ENCODE measurements at regions not wholly inside any gene's neighbourhood (a gene's known extent, or its start where the extent isn't known, plus 50 kb on each side); places are given as distances from the start of the nearest gene placed in this dataset.

GRCh38 chr2:8101614-8102277 is 580.1 kb upstream of the ID2 start:
- no peaks in the 10 kb centered on the region for H3K27me3 ChIP-seq (ENCODE audit: control insufficient read depth in 4 of 4, insufficient read depth in 4 of 4, low read length in 3 of 4)
- H3K4me3 ChIP-seq (ENCODE audit: low read depth in 1 of 3, low read length in 3 of 3) = no peak overlapping the region
- no peaks in the 10 kb centered on the region for H3K36me3 ChIP-seq (ENCODE audit: control insufficient read depth in 4 of 4, insufficient read depth in 3 of 4, low read depth in 1 of 4, low read length in 3 of 4)
- H3K4me1 ChIP-seq (ENCODE audit: control insufficient read depth in 4 of 4, insufficient read depth in 4 of 4, low read length in 3 of 4) = peaks cover 0 to 15% (median 8%) of the 10 kb centered on the region in 4 donors
- H3K9ac ChIP-seq (ENCODE audit: low read depth in 1 of 2, low read length in 2 of 2) = no peak overlapping the region
- H3K9me3 ChIP-seq (ENCODE audit: control insufficient read depth in 4 of 4, low read length in 3 of 4) = no peaks in the 10 kb centered on the region
- TF ChIP-seq RAD21 (IDR thresholded peaks at IDR 0.05) (no peak), TAF1 (conservative IDR thresholded peaks at IDR 0.05) (no peak), REST (IDR thresholded peaks at IDR 0.05) (no peak), JUND (IDR thresholded peaks at IDR 0.05) (no peak), ZBTB33 (IDR thresholded peaks at IDR 0.05) (no peak), YY1 (IDR thresholded peaks at IDR 0.05) (peak; percentile 32), EGR1 (IDR thresholded peaks at IDR 0.05; ENCODE audit: low read depth in 2 of 2) (no peak)
- TF ChIP-seq, protein P1, sequence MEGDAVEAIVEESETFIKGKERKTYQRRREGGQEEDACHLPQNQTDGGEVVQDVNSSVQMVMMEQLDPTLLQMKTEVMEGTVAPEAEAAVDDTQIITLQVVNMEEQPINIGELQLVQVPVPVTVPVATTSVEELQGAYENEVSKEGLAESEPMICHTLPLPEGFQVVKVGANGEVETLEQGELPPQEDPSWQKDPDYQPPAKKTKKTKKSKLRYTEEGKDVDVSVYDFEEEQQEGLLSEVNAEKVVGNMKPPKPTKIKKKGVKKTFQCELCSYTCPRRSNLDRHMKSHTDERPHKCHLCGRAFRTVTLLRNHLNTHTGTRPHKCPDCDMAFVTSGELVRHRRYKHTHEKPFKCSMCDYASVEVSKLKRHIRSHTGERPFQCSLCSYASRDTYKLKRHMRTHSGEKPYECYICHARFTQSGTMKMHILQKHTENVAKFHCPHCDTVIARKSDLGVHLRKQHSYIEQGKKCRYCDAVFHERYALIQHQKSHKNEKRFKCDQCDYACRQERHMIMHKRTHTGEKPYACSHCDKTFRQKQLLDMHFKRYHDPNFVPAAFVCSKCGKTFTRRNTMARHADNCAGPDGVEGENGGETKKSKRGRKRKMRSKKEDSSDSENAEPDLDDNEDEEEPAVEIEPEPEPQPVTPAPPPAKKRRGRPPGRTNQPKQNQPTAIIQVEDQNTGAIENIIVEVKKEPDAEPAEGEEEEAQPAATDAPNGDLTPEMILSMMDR (IDR thresholded peaks at IDR 0.05; ENCODE audit: low read depth, low read length, missing input control) = no peak
- no peak for DNase-seq (ENCODE audit: low spot score)
- whole genome bisulfite sequencing = 95% methylated on average over 2 of the region's 2 CpGs
- no peak overlapping the region for H3K27ac ChIP-seq (ENCODE audit: low read depth in 1 of 2, low read length in 2 of 2)

DNA sequence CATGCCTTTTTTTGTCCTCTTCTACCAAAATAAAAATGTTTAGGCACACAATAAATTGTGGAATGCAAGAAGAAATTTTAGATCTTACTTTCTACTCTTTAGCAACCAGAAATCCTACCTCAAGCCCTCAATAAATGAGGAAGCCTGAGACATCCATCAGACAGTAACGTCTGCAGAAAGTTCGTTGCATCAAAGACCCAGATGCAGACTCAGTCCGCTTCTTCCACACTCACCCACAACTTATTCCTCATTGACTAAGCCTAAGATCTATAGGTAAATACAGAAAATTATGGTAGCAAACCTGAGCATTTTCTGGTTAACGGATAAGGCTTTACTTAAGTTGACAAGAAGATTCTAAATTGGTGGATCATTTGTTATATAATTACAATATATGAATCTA is 579.4 kb upstream of the ID2 start:
- no peaks in the 10 kb centered on the region for H3K27me3 ChIP-seq (ENCODE audit: control insufficient read depth in 4 of 4, insufficient read depth in 4 of 4, low read length in 3 of 4)
- TF ChIP-seq JUND (IDR thresholded peaks at IDR 0.05) (no peak), EGR1 (IDR thresholded peaks at IDR 0.05; ENCODE audit: low read depth in 2 of 2) (no peak), RXRA (IDR thresholded peaks at IDR 0.05) (no peak), ATF3 (IDR thresholded peaks at IDR 0.05) (no peak), FOXA2 (IDR thresholded peaks at IDR 0.05) (no peak), ZBTB33 (IDR thresholded peaks at IDR 0.05) (no peak)
- TF ChIP-seq, protein P1 (IDR thresholded peaks at IDR 0.05; ENCODE audit: low read depth, low read length, missing input control) = no peak
- TF ChIP-seq, protein P2, sequence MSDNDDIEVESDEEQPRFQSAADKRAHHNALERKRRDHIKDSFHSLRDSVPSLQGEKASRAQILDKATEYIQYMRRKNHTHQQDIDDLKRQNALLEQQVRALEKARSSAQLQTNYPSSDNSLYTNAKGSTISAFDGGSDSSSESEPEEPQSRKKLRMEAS (IDR thresholded peaks at IDR 0.05) = no peak
- H3K36me3 ChIP-seq (ENCODE audit: control insufficient read depth in 4 of 4, insufficient read depth in 3 of 4, low read depth in 1 of 4, low read length in 3 of 4) = no peaks in the 10 kb centered on the region
- H3K9me3 ChIP-seq (ENCODE audit: control insufficient read depth in 4 of 4, low read length in 3 of 4) = no peaks in the 10 kb centered on the region
- no peak overlapping the region for H3K9ac ChIP-seq (ENCODE audit: low read depth in 1 of 2, low read length in 2 of 2)
- peaks cover 0 to 15% (median 8%) of the 10 kb centered on the region in 4 donors for H3K4me1 ChIP-seq (ENCODE audit: control insufficient read depth in 4 of 4, insufficient read depth in 4 of 4, low read length in 3 of 4)
- 97% methylated on average over 4 of the region's 4 CpGs for WGBS
- no peak for DNase-seq (ENCODE audit: low spot score)
- no peak overlapping the region for H3K27ac ChIP-seq (ENCODE audit: low read depth in 1 of 2, low read length in 2 of 2)
- H3K4me3 ChIP-seq (ENCODE audit: low read depth in 1 of 3, low read length in 3 of 3) = no peak overlapping the region
